ENCODE measurements at regions not wholly inside any gene's neighbourhood (a gene's known extent, or its start where the extent isn't known, plus 50 kb on each side); places are given as distances from the start of the nearest gene placed in this dataset.

- TF ChIP-seq CTCF (IDR thresholded peaks at IDR 0.05) (no peak), POLR2AphosphoS5 (IDR thresholded peaks at IDR 0.05) (no peak), POLR2A (IDR thresholded peaks at IDR 0.05) (no peak), EP300 (IDR thresholded peaks at IDR 0.05) (no peak)
These were observed 261.1 kb downstream of the PRL start for GRCh38 chr6:22035690-22036089.

Data from suprapubic skin (tissue), 4 donors.